Smooth muscle cell (in vitro differentiated cells): ENCODE measurements at regions not wholly inside any gene's neighbourhood (a gene's known extent, or its start where the extent isn't known, plus 50 kb on each side); places are given as distances from the start of the nearest gene placed in this dataset.

Experiments
- DNase-seq: peaks from one replicate; lab custom pipeline; 2025; ENCODE audit not compliant: unreplicated experiment; lab: John Stamatoyannopoulos, UW
- H2AFZ ChIP-seq: fragments of 200-600 bp; sonication (generic); 2 replicates; pipeline ENCODE4 v1.6.0; 2016; ENCODE audit warnings: antibody characterized with exemption, low read depth, mild to moderate bottlenecking
- H3F3A ChIP-seq: fragments of 200-600 bp; sonication (generic); 2 replicates; pipeline ENCODE4 v1.6.0; 2017; ENCODE audit warnings: antibody characterized with exemption, low read depth
- H3K27ac ChIP-seq: fragments of 200-600 bp; sonication (generic); 2 replicates; pipeline ENCODE4 v1.5.1; 2016; ENCODE audit warnings: low read depth, mild to moderate bottlenecking
- H3K27me3 ChIP-seq: fragments of 200-600 bp; sonication (generic); 2 replicates; pipeline ENCODE4 v1.6.1; 2016; ENCODE audit warnings: low read depth, mild to moderate bottlenecking
- H3K36me3 ChIP-seq: fragments of 200-600 bp; sonication (generic); 2 replicates; pipeline ENCODE4 v1.5.1; 2016; ENCODE audit warnings: low read depth
- H3K4me1 ChIP-seq: fragments of 200-600 bp; sonication (generic); 2 replicates; pipeline ENCODE4 v1.5.1; 2016; ENCODE audit warnings: low read depth
- H3K4me2 ChIP-seq: fragments of 200-600 bp; sonication (generic); 2 replicates; pipeline ENCODE4 v1.6.0; 2016; ENCODE audit warnings: mild to moderate bottlenecking
- H3K4me3 ChIP-seq: fragments of 200-600 bp; sonication (generic); 2 replicates; pipeline ENCODE4 v1.5.1; 2016; ENCODE audit warnings: mild to moderate bottlenecking
- H3K79me2 ChIP-seq: fragments of 200-600 bp; sonication (generic); 2 replicates; pipeline ENCODE4 v1.6.0; 2016; ENCODE audit warnings: low read depth, mild to moderate bottlenecking
- H3K9ac ChIP-seq: fragments of 200-600 bp; sonication (generic); 2 replicates; pipeline ENCODE4 v1.6.0; 2016; ENCODE audit warnings: low read depth
- H3K9me3 ChIP-seq: fragments of 200-600 bp; sonication (generic); replicated peaks from 2 replicates; pipeline ENCODE4 v1.5.1; 2016; ENCODE audit warnings: low read depth
- H4K20me1 ChIP-seq: fragments of 200-600 bp; sonication (generic); 2 replicates; pipeline ENCODE4 v1.6.0; 2016; ENCODE audit warnings: low read depth
- WGBS: methylation state at CpG from one replicate; pipeline ENCODE4 v1.1.7; 2016; ENCODE audit warnings: low lambda C conversion rate; 5-methylcytosine and 5-hydroxymethylcytosine counted together
- TF ChIP-seq, protein P1 (sequence below): fragments of 200-600 bp; sonication (generic); IDR thresholded peaks from 2 replicates; pipeline ENCODE4 v1.5.1; 2017; ENCODE audit warnings: borderline replicate concordance, mild to moderate bottlenecking, antibody characterized with exemption; ENCODE audit not compliant: insufficient read depth, poor library complexity, severe bottlenecking

DNA sequence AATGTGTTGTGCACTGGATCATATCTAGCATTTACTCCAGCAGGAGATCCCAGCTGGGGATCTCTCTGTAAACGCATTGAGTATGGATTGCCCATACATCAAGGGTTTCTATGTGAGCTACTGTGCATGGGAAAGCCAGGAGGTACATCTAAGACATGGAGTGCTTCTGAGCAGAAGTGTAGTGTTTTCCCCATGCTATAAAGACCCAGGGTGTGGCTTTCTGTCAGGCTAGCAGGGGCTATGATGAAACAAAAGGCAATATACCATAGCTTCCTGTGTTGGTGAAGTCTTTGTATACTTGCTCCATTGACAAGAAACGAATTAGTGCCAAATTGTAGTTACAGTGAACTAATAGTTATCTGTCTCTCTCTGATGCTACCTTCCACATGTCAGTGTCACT, 329.3 kb upstream of the TLE4 start:
- TF ChIP-seq, protein P1, sequence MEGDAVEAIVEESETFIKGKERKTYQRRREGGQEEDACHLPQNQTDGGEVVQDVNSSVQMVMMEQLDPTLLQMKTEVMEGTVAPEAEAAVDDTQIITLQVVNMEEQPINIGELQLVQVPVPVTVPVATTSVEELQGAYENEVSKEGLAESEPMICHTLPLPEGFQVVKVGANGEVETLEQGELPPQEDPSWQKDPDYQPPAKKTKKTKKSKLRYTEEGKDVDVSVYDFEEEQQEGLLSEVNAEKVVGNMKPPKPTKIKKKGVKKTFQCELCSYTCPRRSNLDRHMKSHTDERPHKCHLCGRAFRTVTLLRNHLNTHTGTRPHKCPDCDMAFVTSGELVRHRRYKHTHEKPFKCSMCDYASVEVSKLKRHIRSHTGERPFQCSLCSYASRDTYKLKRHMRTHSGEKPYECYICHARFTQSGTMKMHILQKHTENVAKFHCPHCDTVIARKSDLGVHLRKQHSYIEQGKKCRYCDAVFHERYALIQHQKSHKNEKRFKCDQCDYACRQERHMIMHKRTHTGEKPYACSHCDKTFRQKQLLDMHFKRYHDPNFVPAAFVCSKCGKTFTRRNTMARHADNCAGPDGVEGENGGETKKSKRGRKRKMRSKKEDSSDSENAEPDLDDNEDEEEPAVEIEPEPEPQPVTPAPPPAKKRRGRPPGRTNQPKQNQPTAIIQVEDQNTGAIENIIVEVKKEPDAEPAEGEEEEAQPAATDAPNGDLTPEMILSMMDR, result no peak
- H3K4me2 ChIP-seq, result no peak overlapping the region
- H3K36me3 ChIP-seq, result no peaks in the 10 kb centered on the region
- DNase-seq, result no peak
- no peak overlapping the region for H3K9ac ChIP-seq
- no peaks in the 10 kb centered on the region for H3K4me1 ChIP-seq
- H3K79me2 ChIP-seq, result no peaks in the 10 kb centered on the region
- H3K9me3 ChIP-seq, result no peaks in the 10 kb centered on the region
- no peaks in the 10 kb centered on the region for H3K27me3 ChIP-seq
- no peak overlapping the region for H3K27ac ChIP-seq
- H2AFZ ChIP-seq, result peak overlapping the region; percentile 21
- H3F3A ChIP-seq, result no peaks in the 10 kb centered on the region
- whole genome bisulfite sequencing, result 91% methylated on average over 2 of the region's 2 CpGs
- no peaks in the 10 kb centered on the region for H4K20me1 ChIP-seq
- H3K4me3 ChIP-seq, result no peak overlapping the region

DNA sequence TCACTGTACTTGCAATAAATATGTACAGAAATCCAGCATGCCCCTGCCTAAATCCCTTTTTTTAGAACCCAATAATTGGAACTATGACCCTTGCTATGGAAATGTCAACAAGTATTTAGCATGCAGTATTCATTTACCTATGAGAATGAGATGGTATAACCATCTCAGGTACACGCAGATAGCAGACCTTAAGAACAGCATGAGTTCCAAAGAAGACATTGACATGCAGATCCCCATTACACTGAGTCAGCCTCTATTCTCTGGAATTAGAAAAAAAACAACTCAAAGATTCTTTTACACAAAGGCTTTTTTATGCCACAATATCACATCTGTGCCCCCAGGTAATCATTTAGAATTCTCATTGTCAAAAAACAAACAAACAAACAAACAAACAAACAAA, 325.6 kb upstream of the TLE4 start:
- Histone ChIP-seq H3K79me2 (no peaks in the 10 kb centered on the region), H4K20me1 (no peaks in the 10 kb centered on the region), H3K27me3 (no peaks in the 10 kb centered on the region), H3K36me3 (no peaks in the 10 kb centered on the region), H3F3A (no peaks in the 10 kb centered on the region), H3K9me3 (no peaks in the 10 kb centered on the region), H2AFZ (no peak overlapping the region), H3K4me1 (no peaks in the 10 kb centered on the region), H3K4me2 (no peak overlapping the region), H3K27ac (no peak overlapping the region), H3K9ac (no peak overlapping the region), H3K4me3 (no peak overlapping the region)
- 50% methylated on average over 1 of the region's 1 CpG for WGBS
- TF ChIP-seq, protein P1, result no peak
- DNase-seq, result no peak

DNA sequence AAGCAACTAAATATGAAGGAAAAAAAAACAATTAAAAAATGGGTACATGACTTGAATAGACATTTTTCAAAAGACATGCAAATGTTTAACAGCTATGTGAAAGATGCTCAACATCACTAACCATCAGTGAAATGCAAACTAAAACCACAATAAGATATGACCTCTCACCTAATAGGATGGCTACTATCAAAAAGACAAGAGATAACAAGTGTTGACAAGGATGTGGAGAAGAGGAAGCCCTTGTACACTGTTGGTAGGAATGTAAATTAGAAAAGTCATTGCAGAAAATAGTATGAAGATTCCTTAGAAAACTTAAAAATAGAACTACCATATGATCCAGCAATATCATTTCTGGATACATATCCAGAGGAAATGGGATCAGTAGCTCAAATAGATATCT, 324.7 kb upstream of the TLE4 start:
- Histone ChIP-seq H3K4me1 (no peaks in the 10 kb centered on the region), H3K79me2 (no peaks in the 10 kb centered on the region), H3K27me3 (no peaks in the 10 kb centered on the region), H3K36me3 (no peaks in the 10 kb centered on the region), H3K4me2 (no peak overlapping the region), H3K4me3 (no peak overlapping the region), H3K27ac (no peak overlapping the region), H3K9ac (no peak overlapping the region), H3F3A (no peaks in the 10 kb centered on the region), H4K20me1 (no peaks in the 10 kb centered on the region), H2AFZ (no peak overlapping the region), H3K9me3 (no peaks in the 10 kb centered on the region)
- no peak for DNase-seq
- TF ChIP-seq, protein P1, result no peak

DNA sequence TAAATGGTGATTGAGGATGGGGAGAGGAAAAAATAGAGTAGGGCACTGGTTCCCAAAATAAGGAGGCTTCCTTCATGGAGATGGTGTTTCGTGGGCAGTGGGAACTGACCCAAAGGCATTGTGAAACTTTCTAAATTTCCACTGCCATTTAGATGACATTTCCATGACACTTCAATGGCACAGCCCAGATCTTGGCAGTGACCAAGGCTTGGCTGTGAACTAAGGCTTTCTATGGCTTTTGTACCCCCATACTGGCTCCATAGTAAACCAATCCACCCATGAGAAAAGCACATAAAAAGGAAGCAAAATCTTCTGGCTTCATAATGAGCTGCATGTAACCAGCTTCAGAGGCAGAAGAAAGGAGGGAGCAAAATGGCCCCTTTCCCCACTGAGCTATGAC, 321.0 kb upstream of the TLE4 start:
- Histone ChIP-seq H3K4me2 (no peak overlapping the region), H3K4me1 (peaks cover 10% of the 10 kb centered on the region), H3K27ac (no peak overlapping the region), H3K9ac (no peak overlapping the region), H3K9me3 (no peaks in the 10 kb centered on the region), H3F3A (peaks cover 11% of the 10 kb centered on the region), H3K4me3 (no peak overlapping the region), H4K20me1 (no peaks in the 10 kb centered on the region), H3K36me3 (no peaks in the 10 kb centered on the region), H3K79me2 (no peaks in the 10 kb centered on the region), H3K27me3 (no peaks in the 10 kb centered on the region), H2AFZ (no peak overlapping the region)
- WGBS, result 100% methylated on average over 1 of the region's 1 CpG
- no peak for DNase-seq
- TF ChIP-seq, protein P1, result no peak
